ENCODE measurements at regions not wholly inside any gene's neighbourhood (a gene's known extent, or its start where the extent isn't known, plus 50 kb on each side); places are given as distances from the start of the nearest gene placed in this dataset.

- no peaks in the 10 kb centered on the region; the same call in 1 of the 2 replicates for H3K27me3 Mint-ChIP-seq (ENCODE audit: low read depth)
- ATAC-seq (no peak), DNase-seq (ENCODE audit: low spot score) (no peak)
- H3K27ac Mint-ChIP-seq, result no peak overlapping the region
- POLR2A ChIA-PET, result no interaction called here
- TF ChIP-seq USF1 (CRISPR knock-in tag; IDR thresholded peaks at IDR 0.05), result no peak
- TF ChIP-seq HMGXB4 (CRISPR knock-in tag; IDR thresholded peaks at IDR 0.05), result no peak
- no peak for TF ChIP-seq PRDM15 (CRISPR knock-in tag; IDR thresholded peaks at IDR 0.05)
- no peak for TF ChIP-seq FOXK1 (CRISPR knock-in tag; IDR thresholded peaks at IDR 0.05)
- no peak for TF ChIP-seq MLX (CRISPR knock-in tag; IDR thresholded peaks at IDR 0.05)
- TF ChIP-seq ZNF423 (CRISPR knock-in tag; IDR thresholded peaks at IDR 0.05), result no peak
- TF ChIP-seq RELA (CRISPR knock-in tag; IDR thresholded peaks at IDR 0.05; ENCODE audit: borderline replicate concordance), result no peak
- no peak for TF ChIP-seq TCF7 (CRISPR knock-in tag; IDR thresholded peaks at IDR 0.05; ENCODE audit: low read depth)
- TF ChIP-seq FOXP1 (CRISPR knock-in tag; IDR thresholded peaks at IDR 0.05; ENCODE audit: borderline replicate concordance), result no peak
- CTCF ChIA-PET, result no interaction called here
- no peaks in the 10 kb centered on the region for H3K36me3 Mint-ChIP-seq
- H3K4me1 Mint-ChIP-seq, result peaks cover 15% of the 10 kb centered on the region
- H3K9me3 Mint-ChIP-seq, result peaks cover 2% of the 10 kb centered on the region
- no peak overlapping the region for H3K4me3 Mint-ChIP-seq
These were observed 190.8 kb downstream of the FASLG start for GRCh38 chr1:172849653-172850052.

- no peaks in the 10 kb centered on the region for H3K36me3 Mint-ChIP-seq
- no peaks in the 10 kb centered on the region; the same call in 1 of the 2 replicates for H3K27me3 Mint-ChIP-seq (ENCODE audit: low read depth)
- no peak overlapping the region for H3K4me3 Mint-ChIP-seq
- ChIA-PET CTCF (no interaction called here), POLR2A (interaction anchor here (0.6 kb wide), 1 partner anchor 8 kb away, joined by 3 read pairs; no protein-coding TSS in a partner anchor)
- H3K27ac Mint-ChIP-seq, result no peak overlapping the region
- TF ChIP-seq OVOL2 (CRISPR knock-in tag; IDR thresholded peaks at IDR 0.05; ENCODE audit: borderline replicate concordance), result no peak
- TF ChIP-seq ZNF416 (CRISPR knock-in tag; IDR thresholded peaks at IDR 0.05), result no peak
- no peak for TF ChIP-seq ERG (CRISPR knock-in tag; IDR thresholded peaks at IDR 0.05)
- TF ChIP-seq E2F5 (CRISPR knock-in tag; IDR thresholded peaks at IDR 0.05), result no peak
- no peak for TF ChIP-seq ZNF512 (CRISPR knock-in tag; IDR thresholded peaks at IDR 0.05; ENCODE audit: borderline replicate concordance)
- TF ChIP-seq IRF2 (CRISPR knock-in tag; IDR thresholded peaks at IDR 0.05; ENCODE audit: borderline replicate concordance, low read depth), result no peak
- no peak for TF ChIP-seq ATF3 (CRISPR knock-in tag; conservative IDR thresholded peaks at IDR 0.05)
- TF ChIP-seq GTF2I (CRISPR knock-in tag; conservative IDR thresholded peaks at IDR 0.05), result no peak
- no peak for TF ChIP-seq NFE2L1 (CRISPR knock-in tag; IDR thresholded peaks at IDR 0.05)
- no peak for TF ChIP-seq NR1H2 (CRISPR knock-in tag; IDR thresholded peaks at IDR 0.05)
- no peak for TF ChIP-seq ELF4 (CRISPR knock-in tag; IDR thresholded peaks at IDR 0.05; ENCODE audit: low read depth)
- TF ChIP-seq RORB (CRISPR knock-in tag; IDR thresholded peaks at IDR 0.05), result no peak
- TF ChIP-seq ZMAT4 (CRISPR knock-in tag; IDR thresholded peaks at IDR 0.05), result no peak
- TF ChIP-seq TP53 (CRISPR knock-in tag; IDR thresholded peaks at IDR 0.05), result no peak
- no peak for TF ChIP-seq ZNF219 (CRISPR knock-in tag; IDR thresholded peaks at IDR 0.05; ENCODE audit: borderline replicate concordance)
- TF ChIP-seq EMX1 (CRISPR knock-in tag; IDR thresholded peaks at IDR 0.05), result no peak
- TF ChIP-seq KAT7 (CRISPR knock-in tag; IDR thresholded peaks at IDR 0.05; ENCODE audit: borderline replicate concordance), result no peak
- H3K9me3 Mint-ChIP-seq, result peaks cover 8% of the 10 kb centered on the region
- peaks cover 6% of the 10 kb centered on the region; the same call in 1 of the 2 replicates for H3K4me1 Mint-ChIP-seq
- peak; percentile 93 for ATAC-seq
- DNase-seq (ENCODE audit: low spot score), result peak; percentile 18
These were observed 192.2 kb downstream of the FASLG start for GRCh38 chr1:172851077-172851476.
